ENCODE measurements at regions not wholly inside any gene's neighbourhood (a gene's known extent, or its start where the extent isn't known, plus 50 kb on each side); places are given as distances from the start of the nearest gene placed in this dataset.
"Not testable (repeated sequence)": the region's sequence is repeated elsewhere in the genome, so short reads cannot be mapped to it uniquely, and the experiment has no call there.

GRCh38 chr2:144983107-144983506 lies 463.2 kb upstream of the ZEB2 start:
- H3K4me3 ChIP-seq (ENCODE audit: low read depth, low read length), result no peak overlapping the region
- DNase-seq, result no peak
- H3K27ac ChIP-seq, result no peak overlapping the region
- H3K9me3 ChIP-seq (ENCODE audit: severe bottlenecking), result no peaks in the 10 kb centered on the region
- H3K36me3 ChIP-seq, result no peaks in the 10 kb centered on the region
- no peak for TF ChIP-seq CTCF (IDR thresholded peaks at IDR 0.05; ENCODE audit: low read depth, low read length)
- H3K27me3 ChIP-seq (ENCODE audit: insufficient read depth, low read depth, severe bottlenecking), result no peaks in the 10 kb centered on the region

GRCh38 chr2:144982481-144982880 lies 462.6 kb upstream of the ZEB2 start:
- H3K9me3 ChIP-seq (ENCODE audit: severe bottlenecking), result no peaks in the 10 kb centered on the region
- TF ChIP-seq CTCF (IDR thresholded peaks at IDR 0.05; ENCODE audit: low read depth, low read length), result no peak
- H3K36me3 ChIP-seq, result no peaks in the 10 kb centered on the region
- no peak for DNase-seq
- H3K4me3 ChIP-seq (ENCODE audit: low read depth, low read length), result no peak overlapping the region
- H3K27me3 ChIP-seq (ENCODE audit: insufficient read depth, low read depth, severe bottlenecking), result no peaks in the 10 kb centered on the region
- no peak overlapping the region for H3K27ac ChIP-seq

GRCh38 chr2:144975881-144976280 lies 456.0 kb upstream of the ZEB2 start:
- Histone ChIP-seq H3K27me3 (ENCODE audit: insufficient read depth, low read depth, severe bottlenecking) (no peaks in the 10 kb centered on the region), H3K4me3 (ENCODE audit: low read depth, low read length) (no peak overlapping the region), H3K36me3 (no peaks in the 10 kb centered on the region), H3K27ac (no peak overlapping the region), H3K9me3 (ENCODE audit: severe bottlenecking) (no peaks in the 10 kb centered on the region)
- DNase-seq, result no peak
- no peak for TF ChIP-seq CTCF (IDR thresholded peaks at IDR 0.05; ENCODE audit: low read depth, low read length)

GRCh38 chr2:144972676-144973075 lies 452.8 kb upstream of the ZEB2 start:
- DNase-seq, result no peak
- Histone ChIP-seq H3K9me3 (ENCODE audit: severe bottlenecking) (no peaks in the 10 kb centered on the region), H3K4me3 (ENCODE audit: low read depth, low read length) (no peak overlapping the region), H3K36me3 (no peaks in the 10 kb centered on the region), H3K27ac (no peak overlapping the region), H3K27me3 (ENCODE audit: insufficient read depth, low read depth, severe bottlenecking) (no peaks in the 10 kb centered on the region)
- TF ChIP-seq CTCF (IDR thresholded peaks at IDR 0.05; ENCODE audit: low read depth, low read length), result no peak

- Histone ChIP-seq H3K4me3 (ENCODE audit: low read depth, low read length) (no peak overlapping the region), H3K9me3 (ENCODE audit: severe bottlenecking) (no peaks in the 10 kb centered on the region), H3K27me3 (ENCODE audit: insufficient read depth, low read depth, severe bottlenecking) (no peaks in the 10 kb centered on the region), H3K27ac (no peak overlapping the region), H3K36me3 (no peaks in the 10 kb centered on the region)
- no peak for TF ChIP-seq CTCF (IDR thresholded peaks at IDR 0.05; ENCODE audit: low read depth, low read length)
- DNase-seq, result no peak
These were observed 451.9 kb upstream of the ZEB2 start for GRCh38 chr2:144971786-144972335.

GRCh38 chr2:144970410-144970809 lies 450.5 kb upstream of the ZEB2 start:
- not testable (repeated sequence) for H3K27ac ChIP-seq; H3K4me3 ChIP-seq (ENCODE audit: low read depth, low read length); H3K9me3 ChIP-seq (ENCODE audit: severe bottlenecking); H3K27me3 ChIP-seq (ENCODE audit: insufficient read depth, low read depth, severe bottlenecking); H3K36me3 ChIP-seq; DNase-seq

- DNase-seq; H3K36me3 ChIP-seq; H3K4me3 ChIP-seq (ENCODE audit: low read depth, low read length); H3K27ac ChIP-seq; H3K27me3 ChIP-seq (ENCODE audit: insufficient read depth, low read depth, severe bottlenecking); H3K9me3 ChIP-seq (ENCODE audit: severe bottlenecking): not testable (repeated sequence)
These were observed 449.6 kb upstream of the ZEB2 start for GRCh38 chr2:144969564-144969963.

Measured in WERI-Rb-1 (cell line).